ENCODE measurements at regions not wholly inside any gene's neighbourhood (a gene's known extent, or its start where the extent isn't known, plus 50 kb on each side); places are given as distances from the start of the nearest gene placed in this dataset.

DNA sequence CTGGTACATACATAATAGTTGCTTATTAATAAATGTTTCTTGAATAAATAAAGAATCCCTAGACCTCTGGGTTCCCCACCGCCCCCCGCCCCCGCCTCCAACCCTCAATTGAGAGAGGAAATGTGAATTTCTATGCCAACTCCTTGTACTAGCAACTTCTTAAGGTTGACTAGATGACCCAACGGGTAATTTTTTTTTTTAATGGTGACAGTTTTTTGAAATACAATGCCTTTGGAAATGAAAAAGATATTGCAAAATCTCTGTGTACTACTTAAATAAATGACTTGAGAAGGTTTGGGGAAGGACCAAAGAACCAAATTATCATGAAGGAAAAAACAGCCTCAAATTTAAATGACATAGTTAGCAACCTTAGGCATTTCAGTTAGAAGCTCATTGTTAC, 640.3 kb downstream of the TBC1D4 start:
- intact Hi-C loops (cut with micrococcal nuclease; ENCODE audit: unreplicated experiment): no loop called here
- DNase-seq (ENCODE audit: low spot score): no peak
- Histone ChIP-seq H3K9ac (ENCODE audit: insufficient read depth, low read depth, low read length) (no peak overlapping the region), H3K27me3 (ENCODE audit: control insufficient read depth in 1 of 2, insufficient read depth in 2 of 2, low read length in 2 of 2) (no peaks in the 10 kb centered on the region), H3K4me2 (ENCODE audit: low read depth, low read length) (no peak overlapping the region), H2AFZ (ENCODE audit: low read length) (no peak overlapping the region), H3K9me3 (ENCODE audit: low read length) (no peaks in the 10 kb centered on the region), H3K27ac (ENCODE audit: extremely low read length, insufficient read depth, low read length) (no peak overlapping the region), H3K79me2 (ENCODE audit: insufficient read depth, low read length) (no peaks in the 10 kb centered on the region), H4K20me1 (ENCODE audit: insufficient read depth, low read length) (no peaks in the 10 kb centered on the region), H3K4me1 (ENCODE audit: insufficient read depth, low read length) (no peaks in the 10 kb centered on the region), H3K36me3 (replicated peaks in 1 of 2; ENCODE audit: control insufficient read depth in 1 of 2, insufficient read depth in 2 of 2, low read length in 2 of 2) (no peaks in the 10 kb centered on the region), H3K4me3 (replicated peaks in 1 of 3; ENCODE audit: insufficient read depth in 1 of 3, low read depth in 2 of 3, low read length in 3 of 3) (no peak overlapping the region)
- ATAC-seq: no peak
- 5% methylated on average over 4 of the region's 4 CpGs for WGBS (ENCODE audit: low lambda C conversion rate)
- in situ Hi-C loops (cut with HindIII; ENCODE audit: extremely low pct_ligation_motif_present, low pct_unique_long_range_greater_than_20kb): no loop called here
- ChIA-PET POLR2A (no interaction called here), CTCF (ENCODE audit: low intra/inter-chr PET ratio, low total read pairs) (no interaction called here)
- TF ChIP-seq IKZF5 (CRISPR knock-in tag; IDR thresholded peaks at IDR 0.05): no peak
- no peak for TF ChIP-seq HMGA1 (CRISPR knock-in tag; conservative IDR thresholded peaks at IDR 0.05)
- TF ChIP-seq SIX4 (CRISPR knock-in tag; IDR thresholded peaks at IDR 0.05): no peak
- no peak for TF ChIP-seq PAWR (CRISPR knock-in tag; IDR thresholded peaks at IDR 0.05; ENCODE audit: borderline replicate concordance)
- TF ChIP-seq, protein P1, sequence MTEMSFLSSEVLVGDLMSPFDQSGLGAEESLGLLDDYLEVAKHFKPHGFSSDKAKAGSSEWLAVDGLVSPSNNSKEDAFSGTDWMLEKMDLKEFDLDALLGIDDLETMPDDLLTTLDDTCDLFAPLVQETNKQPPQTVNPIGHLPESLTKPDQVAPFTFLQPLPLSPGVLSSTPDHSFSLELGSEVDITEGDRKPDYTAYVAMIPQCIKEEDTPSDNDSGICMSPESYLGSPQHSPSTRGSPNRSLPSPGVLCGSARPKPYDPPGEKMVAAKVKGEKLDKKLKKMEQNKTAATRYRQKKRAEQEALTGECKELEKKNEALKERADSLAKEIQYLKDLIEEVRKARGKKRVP (CRISPR knock-in tag; IDR thresholded peaks at IDR 0.05): no peak
- TF ChIP-seq CERS6 (CRISPR knock-in tag; IDR thresholded peaks at IDR 0.05): no peak
- no peak for TF ChIP-seq FOXP1 (IDR thresholded peaks at IDR 0.05)
- no peak for TF ChIP-seq FOXP1 (CRISPR knock-in tag; IDR thresholded peaks at IDR 0.05)
- TF ChIP-seq ZNF3 (CRISPR knock-in tag; IDR thresholded peaks at IDR 0.05): no peak
- TF ChIP-seq RERE (CRISPR knock-in tag; IDR thresholded peaks at IDR 0.05; ENCODE audit: low read depth): no peak
- BruUV-seq (replicated peaks): no TSS peak
- FAIRE-seq: no peak
